ENCODE measurements at regions not wholly inside any gene's neighbourhood (a gene's known extent, or its start where the extent isn't known, plus 50 kb on each side); places are given as distances from the start of the nearest gene placed in this dataset.

DNA sequence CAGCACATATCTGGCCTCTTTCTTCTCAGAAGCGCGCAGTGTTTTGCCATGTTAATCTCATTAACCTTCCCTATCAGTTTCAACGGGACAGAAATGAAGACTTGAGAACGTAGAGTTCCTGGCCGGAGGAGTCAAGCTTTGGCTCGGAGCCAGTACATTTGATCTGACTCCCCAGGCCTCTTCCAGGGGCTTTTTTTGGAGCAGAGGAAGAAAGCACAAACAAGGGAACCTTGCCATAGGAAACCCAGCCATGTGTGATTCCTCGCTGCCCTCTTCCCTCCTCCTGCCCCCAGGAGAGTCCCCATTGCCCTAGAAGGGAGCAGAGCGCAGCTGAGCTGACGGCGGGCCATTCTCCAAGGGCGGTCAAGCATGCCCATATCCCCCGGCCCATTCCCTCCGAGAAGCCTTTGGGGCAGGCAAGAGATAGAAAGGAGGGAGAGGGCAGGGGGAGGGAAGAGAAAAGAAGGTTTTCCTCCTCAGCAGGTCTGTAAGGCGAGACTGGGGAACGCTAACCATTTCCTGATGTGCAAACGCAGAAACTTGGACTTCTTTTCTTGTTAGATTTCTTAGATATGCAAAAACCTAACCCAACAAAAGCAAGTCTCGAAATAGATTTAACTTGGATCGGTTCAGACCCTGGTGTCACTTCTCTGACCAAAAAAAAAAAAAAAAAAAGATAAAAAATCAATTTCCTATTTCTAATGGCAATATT is 63.7 kb upstream of the POU3F3 start:
- ChIA-PET CTCF (ENCODE audit: partially characterized antibody) (interaction anchor here (2.0 kb wide), 1 partner anchor 14 kb away, joined by 8 read pairs; no protein-coding TSS in a partner anchor), POLR2A (ENCODE audit: partially characterized antibody) (no interaction called here)
- no peak overlapping the region for H2BK15ac ChIP-seq (ENCODE audit: low read length)
- no peak overlapping the region for H3K9ac ChIP-seq (replicated peaks in 1 of 4; ENCODE audit: extremely low read depth in 1 of 4, low read depth in 3 of 4, low read length in 3 of 4)
- H3K27me3 ChIP-seq (replicated peaks in 1 of 4; ENCODE audit: control insufficient read depth in 3 of 4, extremely low read depth in 1 of 4, insufficient read depth in 3 of 4, low read length in 3 of 4), result no peaks in the 10 kb centered on the region
- peak in 1 of 2 experiments; percentile 61 for DNase-seq (ENCODE audit: low read depth in 1 of 2, low spot score in 2 of 2)
- no peaks in the 10 kb centered on the region for H3K79me2 ChIP-seq (ENCODE audit: control insufficient read depth in 1 of 2, insufficient read depth in 2 of 2, low read length in 2 of 2)
- H3K36me3 ChIP-seq (ENCODE audit: control insufficient read depth in 2 of 4, insufficient read depth in 4 of 4, low read length in 3 of 4), result no peaks in the 10 kb centered on the region
- no peaks in the 10 kb centered on the region for H3K79me1 ChIP-seq (ENCODE audit: low read depth, low read length)
- H3K4ac ChIP-seq (replicated peaks; ENCODE audit: insufficient read length, low read depth, low read length), result no peak overlapping the region
- peak overlapping the region; percentile 87 for H2AFZ ChIP-seq (ENCODE audit: low read length)
- H2BK20ac ChIP-seq (ENCODE audit: low read length), result no peak overlapping the region
- no peaks in the 10 kb centered on the region for H3K9me3 ChIP-seq (ENCODE audit: insufficient read depth in 2 of 2, low read depth in 1 of 2, low read length in 1 of 2)
- H2BK12ac ChIP-seq (ENCODE audit: low read depth, low read length), result no peak overlapping the region
- no peak overlapping the region for H3K56ac ChIP-seq (replicated peaks; ENCODE audit: insufficient read length, low read depth, low read length)
- H3K4me3 ChIP-seq (ENCODE audit: extremely low read depth in 1 of 4, insufficient read depth in 2 of 4, low read depth in 3 of 4, low read length in 4 of 4), result no peak overlapping the region
- peak overlapping the region in 1 of 2 experiments; percentile 3; a peak in 1 of 4 replicates for H3K4me2 ChIP-seq (ENCODE audit: insufficient read depth in 1 of 2, low read depth in 2 of 2, low read length in 2 of 2)
- TF ChIP-seq ASH2L (IDR thresholded peaks at IDR 0.05; ENCODE audit: low read length), result no peak
- peak; percentile 55 for TF ChIP-seq MAX (IDR thresholded peaks at IDR 0.05)
- TF ChIP-seq, protein P1, sequence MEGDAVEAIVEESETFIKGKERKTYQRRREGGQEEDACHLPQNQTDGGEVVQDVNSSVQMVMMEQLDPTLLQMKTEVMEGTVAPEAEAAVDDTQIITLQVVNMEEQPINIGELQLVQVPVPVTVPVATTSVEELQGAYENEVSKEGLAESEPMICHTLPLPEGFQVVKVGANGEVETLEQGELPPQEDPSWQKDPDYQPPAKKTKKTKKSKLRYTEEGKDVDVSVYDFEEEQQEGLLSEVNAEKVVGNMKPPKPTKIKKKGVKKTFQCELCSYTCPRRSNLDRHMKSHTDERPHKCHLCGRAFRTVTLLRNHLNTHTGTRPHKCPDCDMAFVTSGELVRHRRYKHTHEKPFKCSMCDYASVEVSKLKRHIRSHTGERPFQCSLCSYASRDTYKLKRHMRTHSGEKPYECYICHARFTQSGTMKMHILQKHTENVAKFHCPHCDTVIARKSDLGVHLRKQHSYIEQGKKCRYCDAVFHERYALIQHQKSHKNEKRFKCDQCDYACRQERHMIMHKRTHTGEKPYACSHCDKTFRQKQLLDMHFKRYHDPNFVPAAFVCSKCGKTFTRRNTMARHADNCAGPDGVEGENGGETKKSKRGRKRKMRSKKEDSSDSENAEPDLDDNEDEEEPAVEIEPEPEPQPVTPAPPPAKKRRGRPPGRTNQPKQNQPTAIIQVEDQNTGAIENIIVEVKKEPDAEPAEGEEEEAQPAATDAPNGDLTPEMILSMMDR (IDR thresholded peaks at IDR 0.05; ENCODE audit: control extremely low read depth in 1 of 3, insufficient read depth in 1 of 3, low read depth in 1 of 3, low read length in 3 of 3), result no peak
- TF ChIP-seq E2F6 (IDR thresholded peaks at IDR 0.05), result peak; percentile 65
- TF ChIP-seq SUZ12 (IDR thresholded peaks at IDR 0.05; ENCODE audit: low read length), result no peak
- no peak for TF ChIP-seq CEBPB (IDR thresholded peaks at IDR 0.05; ENCODE audit: low read depth, low read length)
- no peak for TF ChIP-seq TAF7 (optimal IDR thresholded peaks at IDR 0.05; ENCODE audit: borderline replicate concordance, low read depth, low read length)
- H3K23ac ChIP-seq (ENCODE audit: insufficient read length), result no peak overlapping the region
- no peak overlapping the region for H3K14ac ChIP-seq (ENCODE audit: insufficient read length)
- no peak overlapping the region for H2AK5ac ChIP-seq (ENCODE audit: low read depth, low read length)
- H4K20me1 ChIP-seq (replicated peaks in 1 of 2; ENCODE audit: control insufficient read depth in 1 of 2, insufficient read depth in 2 of 2, low read length in 2 of 2), result no peaks in the 10 kb centered on the region
- H4K5ac ChIP-seq (ENCODE audit: insufficient read length, low read depth, low read length), result no peak overlapping the region
- peaks cover 0 to 4% (median 1%) of the 10 kb centered on the region in 4 experiments; a peak in 1 of 7 replicates for H3K4me1 ChIP-seq (replicated peaks in 1 of 4; ENCODE audit: control insufficient read depth in 3 of 4, insufficient read depth in 4 of 4, low read length in 3 of 4)
- H3K18ac ChIP-seq (ENCODE audit: extremely low read depth, low read length), result 0 out of 2 replicates have a peak overlapping the region, but pooled peaks have one; percentile 21
- H3K27ac ChIP-seq (ENCODE audit: low read depth, low read length), result no peak overlapping the region
- no peak overlapping the region for H4K91ac ChIP-seq (replicated peaks; ENCODE audit: insufficient read length, low read length)
- FAIRE-seq, result no peak
- H2BK5ac ChIP-seq (ENCODE audit: low read depth, low read length), result no peak overlapping the region
- H4K8ac ChIP-seq (ENCODE audit: extremely low read depth, insufficient read depth, low read length), result no peak overlapping the region
- no peaks in the 10 kb centered on the region for H3K23me2 ChIP-seq (ENCODE audit: low read depth, low read length)
- H2BK120ac ChIP-seq (replicated peaks; ENCODE audit: low read depth, low read length), result no peak overlapping the region
- 54% methylated on average over 16 of the region's 18 CpGs; no CpG with 5 or more reads in 1 of the 2 experiments for WGBS, 2 experiments (ENCODE audit: extremely low coverage in 1 of 2, insufficient coverage in 1 of 2, insufficient read length in 1 of 2, insufficient replicate concordance in 2 of 2, low coverage in 1 of 2, low lambda C conversion rate in 2 of 2, missing lambda C conversion rate in 1 of 2)

All from H1 (cell line).